NCI-H510A treated with DMSO at 0.1 percent for 48 hours (cell line): ENCODE measurements at regions not wholly inside any gene's neighbourhood (a gene's known extent, or its start where the extent isn't known, plus 50 kb on each side); places are given as distances from the start of the nearest gene placed in this dataset.

Experiments
- DNase-seq: peaks from one replicate; lab custom pipeline; 2025; lab: John Stamatoyannopoulos, UW

DNA sequence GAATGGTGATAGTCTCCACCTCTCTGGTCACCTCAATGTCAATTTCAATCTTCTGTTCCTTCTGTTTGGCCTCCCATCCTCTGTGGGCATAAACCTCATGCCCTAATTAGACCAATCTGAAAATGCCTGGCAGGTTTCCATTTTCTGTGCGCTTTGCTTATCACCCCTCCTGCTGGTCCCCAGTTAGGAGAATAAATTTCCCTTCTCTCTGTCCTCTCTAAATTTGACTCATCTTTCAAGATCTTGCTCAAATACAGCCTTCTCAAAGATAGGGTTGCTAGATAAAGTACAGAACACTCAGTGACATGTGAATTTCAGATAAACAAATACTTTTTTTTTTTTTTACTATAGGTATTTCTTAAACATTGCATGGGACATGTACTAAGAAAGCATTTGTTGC lies 69.4 kb upstream of the CD180 start:
- no peak for DNase-seq

DNA sequence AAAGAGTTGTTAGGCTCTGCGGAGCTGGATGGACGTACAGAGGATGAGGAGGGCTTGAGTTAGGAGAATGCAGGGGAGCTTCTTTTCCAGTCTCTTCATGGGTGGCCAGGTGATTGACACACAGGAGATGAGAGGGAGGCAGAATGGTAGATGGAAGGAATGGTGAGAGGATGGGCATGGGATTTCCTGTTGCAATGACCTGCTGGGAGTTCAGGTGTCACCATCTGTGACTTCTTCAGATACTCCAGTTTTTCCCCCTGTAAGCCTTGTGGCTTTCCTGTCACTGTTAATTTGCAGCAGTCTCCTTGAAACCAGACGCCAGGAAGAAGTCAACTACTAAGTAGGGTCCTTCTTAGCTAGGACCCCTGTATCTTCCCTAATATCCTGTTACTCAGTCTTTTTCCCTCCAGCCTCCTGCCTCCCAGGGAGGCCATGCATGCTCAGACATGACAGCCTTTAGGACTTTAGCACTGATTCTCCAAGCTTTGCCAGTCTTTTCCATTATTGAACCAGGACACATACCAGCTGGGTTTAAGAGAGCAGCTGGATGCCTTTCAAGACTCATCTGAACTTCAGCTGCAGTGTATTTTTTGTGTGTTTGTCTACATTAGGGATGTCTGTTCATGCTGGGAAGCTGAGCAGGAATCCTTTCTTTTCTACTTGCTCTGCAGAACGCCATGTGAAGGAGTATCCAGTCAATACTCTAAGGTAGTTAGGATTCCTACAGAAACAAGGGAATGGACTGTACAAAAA lies 67.2 kb upstream of the CD180 start:
- no peak for DNase-seq

DNA sequence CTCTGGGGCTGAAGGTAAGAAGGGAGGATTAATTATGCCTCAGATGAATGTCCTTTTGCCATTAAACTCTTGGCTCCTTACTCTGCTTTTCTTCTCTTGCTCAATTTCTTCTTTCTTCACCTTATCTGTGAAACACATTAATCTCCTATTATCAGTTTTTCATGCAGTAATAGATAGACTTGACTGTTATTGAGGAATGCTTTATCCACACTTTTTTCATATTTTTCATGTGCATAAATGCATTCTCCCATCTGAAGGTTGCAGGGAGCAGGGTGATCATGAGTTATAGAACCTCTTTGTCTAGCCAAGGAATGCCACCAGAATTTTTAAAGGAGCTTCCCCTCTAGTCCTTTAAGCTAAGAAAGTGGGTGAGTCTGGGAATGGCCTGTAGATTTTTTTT lies 66.4 kb upstream of the CD180 start:
- DNase-seq: no peak

DNA sequence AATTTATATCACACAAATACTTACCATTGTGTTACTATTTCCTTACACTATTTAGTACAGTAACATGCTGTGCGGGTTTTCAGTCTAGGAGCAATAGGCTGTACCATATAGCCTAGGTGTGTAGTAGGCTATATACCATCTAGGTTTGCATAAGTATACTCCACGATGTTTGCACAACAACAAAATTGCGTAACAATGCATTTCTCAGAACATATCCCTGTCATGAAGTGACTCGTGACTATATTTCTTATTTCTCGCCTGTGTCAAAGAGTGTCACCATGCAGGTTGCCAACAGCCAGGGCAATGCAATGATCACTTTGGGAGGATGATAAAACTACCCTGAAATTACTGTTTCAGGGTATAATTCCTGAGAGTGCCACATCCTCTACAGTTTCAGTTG lies 65.6 kb upstream of the CD180 start:
- no peak for DNase-seq

DNA sequence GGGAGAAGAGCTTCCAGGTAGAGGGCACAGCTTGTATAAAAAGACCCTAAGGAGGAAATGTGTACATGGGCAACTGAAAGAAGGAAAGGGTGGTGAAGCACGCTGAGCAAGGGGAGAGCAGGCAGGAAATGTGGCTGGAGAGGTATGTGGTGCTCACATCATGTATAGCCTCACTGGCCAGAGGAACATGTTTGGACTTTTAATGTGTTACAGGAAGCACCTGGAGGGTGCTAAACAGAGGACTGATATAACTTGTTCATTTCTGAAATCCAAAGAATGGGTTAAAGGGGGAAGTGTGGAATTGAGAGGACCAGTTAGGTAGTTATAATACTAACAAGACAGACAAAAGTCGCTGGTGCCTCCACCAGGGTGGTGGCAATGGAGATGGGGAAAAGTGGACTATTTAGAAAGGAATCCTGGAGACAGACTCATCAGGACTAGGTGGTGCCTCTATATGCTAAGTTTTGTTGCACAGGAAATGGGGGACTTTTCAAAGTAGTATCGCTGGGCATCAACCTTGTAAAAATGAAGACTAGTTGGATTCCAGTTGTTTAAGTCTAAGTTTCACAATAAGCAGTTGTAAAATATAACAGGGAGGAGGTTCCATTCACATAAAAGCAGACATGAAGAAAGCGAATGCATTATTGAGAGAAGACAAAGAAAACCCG lies 63.1 kb upstream of the CD180 start:
- DNase-seq: no peak

DNA sequence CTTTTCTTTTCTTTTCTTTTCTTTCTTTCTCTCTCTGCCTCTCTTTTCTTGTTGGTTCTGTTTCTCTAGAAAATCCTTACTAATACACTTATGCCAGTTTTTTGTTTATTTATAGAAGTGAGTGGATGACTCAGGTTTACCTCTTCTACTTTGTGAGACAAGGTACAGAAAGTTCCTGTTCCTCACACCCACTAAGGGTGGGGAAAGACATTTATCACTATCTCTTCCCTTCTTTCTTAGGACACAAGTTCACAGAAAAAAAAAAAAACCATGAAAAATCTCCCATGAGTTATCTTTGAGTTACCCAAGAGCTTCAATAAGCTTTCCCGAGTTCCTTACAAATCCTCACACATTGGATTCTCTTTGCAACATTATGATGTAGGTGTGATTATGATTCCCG lies 60.9 kb upstream of the CD180 start:
- DNase-seq: no peak

DNA sequence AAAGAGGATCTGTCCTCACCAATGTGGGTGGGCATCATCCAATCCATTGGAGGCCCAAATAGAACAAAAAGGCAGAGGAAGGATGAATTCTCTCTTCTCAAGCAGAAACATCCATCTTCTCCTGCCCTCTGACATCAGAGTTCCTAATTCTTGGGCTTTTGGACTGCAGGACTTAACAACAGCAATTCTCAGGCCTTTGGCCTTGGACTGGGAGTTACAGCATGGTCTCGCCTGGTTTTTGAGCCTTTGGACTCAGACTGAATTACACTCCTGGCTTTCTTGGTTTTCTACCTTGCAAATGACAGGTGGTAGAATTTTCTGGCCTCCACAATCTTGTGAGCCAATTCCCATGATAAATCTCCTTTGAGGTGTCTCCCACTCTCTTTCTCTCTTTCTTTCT lies 60.5 kb upstream of the CD180 start:
- DNase-seq: no peak

DNA sequence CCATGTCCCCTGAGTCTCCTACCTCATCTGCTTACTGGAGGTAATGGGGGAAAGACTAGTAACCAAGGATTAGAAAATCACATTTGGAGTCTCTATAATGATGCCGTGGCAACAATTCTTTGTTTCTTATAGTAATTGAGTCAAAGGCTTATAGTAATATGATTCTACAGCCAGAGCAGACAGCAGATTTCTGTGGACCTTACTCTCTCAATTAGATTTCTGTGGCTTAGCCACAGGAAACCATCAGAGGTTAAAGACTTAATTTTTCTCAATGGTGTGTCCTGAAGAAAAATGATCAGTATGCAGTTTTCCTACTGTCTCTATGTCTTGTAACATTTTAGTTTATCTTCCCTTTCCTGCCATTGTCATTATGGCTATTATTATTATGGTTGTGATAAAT lies 59.3 kb upstream of the CD180 start:
- no peak for DNase-seq

DNA sequence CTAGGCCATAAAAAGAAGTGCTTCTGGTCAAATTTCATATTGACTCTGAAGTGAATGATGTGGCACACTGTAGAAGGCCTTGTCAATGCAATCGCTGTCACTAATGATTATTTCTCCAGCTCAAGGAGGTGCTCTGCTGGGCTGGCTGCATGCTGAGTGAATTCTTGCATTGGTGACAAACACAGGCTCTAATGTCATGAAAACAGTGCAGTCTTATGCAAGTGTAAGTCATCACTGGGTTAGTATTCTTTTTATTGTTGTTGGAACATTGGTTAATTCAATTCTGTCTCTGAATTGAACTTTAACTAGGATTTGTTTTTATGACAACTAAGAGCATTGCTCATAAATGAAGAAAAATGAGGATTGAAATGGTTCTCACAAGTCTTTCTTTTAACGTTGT lies 57.3 kb upstream of the CD180 start:
- DNase-seq: no peak

DNA sequence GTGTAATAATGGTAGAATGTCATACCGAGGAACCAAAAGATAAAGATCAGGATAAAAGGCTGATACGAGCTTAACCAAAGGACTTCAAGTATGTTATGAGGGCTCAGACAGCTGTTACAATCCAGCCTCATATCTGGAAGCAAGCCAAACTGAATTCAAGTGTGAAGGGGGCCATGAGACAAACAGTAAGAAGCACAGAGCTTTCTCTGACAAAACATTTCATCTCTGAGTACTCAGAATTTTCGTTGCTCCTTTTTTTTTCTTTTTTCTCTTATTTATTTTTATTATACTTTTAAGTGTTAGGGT lies 52.9 kb upstream of the CD180 start:
- peak; percentile 51 for DNase-seq

DNA sequence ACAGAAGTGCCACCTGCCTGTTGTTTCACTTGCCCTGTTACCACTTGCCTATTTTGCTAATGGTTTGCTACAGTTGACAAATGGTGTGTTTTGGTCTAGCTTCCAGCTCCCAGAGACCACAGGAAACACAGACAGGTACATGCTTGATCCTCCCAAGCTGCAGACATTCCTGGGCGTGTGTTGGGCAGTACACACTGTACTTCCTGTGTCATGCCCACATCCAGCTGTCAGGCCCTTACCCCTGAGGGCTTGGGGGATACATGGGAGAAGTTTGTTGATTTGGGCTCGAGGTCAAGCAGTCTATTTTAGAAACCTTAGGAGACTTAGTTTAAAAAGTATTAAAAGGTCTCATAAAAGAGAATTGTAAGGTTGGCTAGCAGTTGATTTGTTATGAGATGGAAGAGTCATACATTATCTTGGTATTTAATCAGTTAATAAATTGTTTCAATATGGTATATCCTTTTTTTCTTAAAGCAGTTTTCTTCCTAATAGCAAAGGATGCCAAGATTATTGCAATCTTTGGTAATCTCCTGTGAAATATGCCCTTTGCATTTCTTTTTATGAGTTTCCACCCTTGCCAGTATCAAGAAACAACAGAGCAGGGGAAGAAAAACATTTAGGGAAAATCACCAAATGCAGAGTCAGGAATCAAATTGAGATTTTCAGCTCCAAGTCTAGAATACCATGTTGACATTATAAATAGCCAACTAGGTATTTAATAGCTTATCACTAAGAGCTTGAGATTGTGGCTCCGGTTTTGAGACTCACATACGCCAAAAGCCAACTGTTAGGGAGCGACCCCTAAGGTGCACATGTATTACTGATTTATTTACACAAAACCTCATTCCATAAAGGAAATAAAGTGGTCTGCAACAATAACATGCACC lies 52.3 kb upstream of the CD180 start:
- DNase-seq: peak; percentile 0

DNA sequence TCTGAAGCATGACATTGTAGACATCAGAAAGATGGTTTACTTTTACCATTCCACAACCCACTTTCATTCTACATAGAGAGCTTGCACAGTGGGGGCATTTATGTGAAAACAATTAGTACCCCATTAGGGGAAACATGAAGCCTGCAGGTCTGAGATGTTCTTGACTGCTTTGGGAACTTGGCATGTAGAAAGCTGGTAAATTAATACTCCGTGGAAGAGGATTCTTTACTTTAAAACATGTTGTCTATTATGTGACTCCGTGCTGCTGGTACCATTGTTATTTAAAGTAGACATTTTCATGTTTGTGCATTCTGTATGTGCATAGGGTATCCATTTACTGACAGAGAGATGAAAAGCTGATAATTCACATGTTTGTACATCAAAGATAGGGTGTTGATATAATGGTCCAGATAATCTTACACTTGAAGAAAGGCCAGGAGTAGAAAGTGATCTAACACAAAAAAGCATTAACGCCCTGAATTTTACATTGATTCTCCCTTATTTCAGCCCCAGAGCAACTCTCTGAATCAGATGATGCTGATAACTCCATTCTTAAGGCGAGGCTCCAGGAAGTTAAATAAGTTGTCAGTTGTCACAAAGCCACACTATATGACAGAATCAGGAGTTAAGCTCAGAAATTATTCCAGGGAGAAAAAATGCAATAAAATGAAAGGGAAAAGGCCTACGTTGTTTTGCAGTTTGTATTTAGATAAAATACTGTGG lies 50.1 kb upstream of the CD180 start:
- no peak for DNase-seq
